Keratinocyte (primary cell): ENCODE measurements at regions not wholly inside any gene's neighbourhood (a gene's known extent, or its start where the extent isn't known, plus 50 kb on each side); places are given as distances from the start of the nearest gene placed in this dataset.

Experiments
- DNase-seq: peaks from one replicate; pipeline ENCODE4 v3.0.0-alpha.2; 2011; ENCODE audit warnings: low read depth, missing footprints, low spot score
- FAIRE-seq: peaks from 2 replicates; lab custom pipeline; 2011; peaks lifted over from hg19 to GRCh38; lab: Jason Lieb, UNC
- H2AFZ ChIP-seq: 2 replicates; pipeline ENCODE4 v1.6.0; 2012; ENCODE audit warnings: low read length, control low read depth, inconsistent platforms; ENCODE audit not compliant: control insufficient read depth
- H3K27ac ChIP-seq: 2 replicates; pipeline ENCODE4 v1.5.1; 2011; ENCODE audit warnings: low read length; ENCODE audit not compliant: control insufficient read depth, insufficient read depth
- H3K27me3 ChIP-seq: 3 replicates; pipeline ENCODE4 v1.6.0; 2011; ENCODE audit warnings: low read length; ENCODE audit not compliant: control insufficient read depth, insufficient read depth; ENCODE audit errors: extremely low read depth
- H3K36me3 ChIP-seq, 2 experiments: 2 replicates in 1 of 2; 3 replicates in 1 of 2; pipeline ENCODE4 v1.5.1; 2011; ENCODE audit warnings: low read length in 2 of 2, mild to moderate bottlenecking in 1 of 2; ENCODE audit not compliant: control insufficient read depth in 2 of 2, insufficient read depth in 2 of 2; ENCODE audit errors: extremely low read depth in 1 of 2
- H3K4me1 ChIP-seq: 3 replicates; pipeline ENCODE4 v1.5.1; 2011; ENCODE audit warnings: low read length; ENCODE audit not compliant: control insufficient read depth, insufficient read depth; ENCODE audit errors: extremely low read depth
- H3K4me2 ChIP-seq: 3 replicates; pipeline ENCODE4 v1.6.0; 2011; ENCODE audit warnings: low read depth, low read length; ENCODE audit not compliant: control insufficient read depth, insufficient read depth; ENCODE audit errors: extremely low read depth
- H3K4me3 ChIP-seq, 3 experiments: fragments of 200-600 bp in 1 of 3; sonication (generic) in 1 of 3; 2 replicates in 2 of 3; 3 replicates in 1 of 3; pipeline ENCODE4 v1.5.1; 2011 to 2016; ENCODE audit warnings: low read length in 3 of 3, mild to moderate bottlenecking in 3 of 3, control low read depth in 2 of 3, inconsistent platforms in 1 of 3, low read depth in 1 of 3, mixed read lengths in 1 of 3, mixed run types in 1 of 3, moderate library complexity in 1 of 3; ENCODE audit not compliant: control insufficient read depth in 2 of 3, insufficient read depth in 2 of 3; ENCODE audit errors: extremely low read depth in 1 of 3
- H3K79me2 ChIP-seq: 2 replicates; pipeline ENCODE4 v1.6.0; 2012; ENCODE audit warnings: low read length; ENCODE audit not compliant: control insufficient read depth, insufficient read depth
- H3K9ac ChIP-seq: 3 replicates; pipeline ENCODE4 v1.6.0; 2011; ENCODE audit warnings: low read length; ENCODE audit not compliant: control insufficient read depth, insufficient read depth; ENCODE audit errors: extremely low read depth
- H3K9me1 ChIP-seq: 3 replicates; pipeline ENCODE4 v1.6.0; 2011; ENCODE audit warnings: low read length; ENCODE audit not compliant: control insufficient read depth, insufficient read depth; ENCODE audit errors: extremely low read depth
- H3K9me3 ChIP-seq: 2 replicates; pipeline ENCODE4 v1.5.1; 2012; ENCODE audit warnings: low read depth, low read length; ENCODE audit not compliant: control insufficient read depth
- H4K20me1 ChIP-seq: 3 replicates; pipeline ENCODE4 v1.6.0; 2011; ENCODE audit warnings: low read length; ENCODE audit not compliant: control insufficient read depth, insufficient read depth; ENCODE audit errors: extremely low read depth
- CTCF ChIP-seq, 3 experiments: IDR thresholded peaks in 1 of 3; conservative IDR thresholded peaks in 1 of 3; optimal IDR thresholded peaks in 1 of 3; 2 replicates in 2 of 3; 3 replicates in 1 of 3; pipeline versions ENCODE3 to v1.5.1; 2011; ENCODE audit warnings: low read length in 3 of 3, mild to moderate bottlenecking in 3 of 3, moderate library complexity in 2 of 3, control low read depth in 1 of 3, inconsistent platforms in 1 of 3; ENCODE audit not compliant: insufficient read depth in 2 of 3; ENCODE audit errors: extremely low read depth in 1 of 3
- EZH2 ChIP-seq: IDR thresholded peaks from one replicate; pipeline ENCODE4 v1.6.1; 2012; ENCODE audit warnings: inconsistent platforms, mild to moderate bottlenecking, low read length, moderate library complexity
- dilution Hi-C: fragments of 300-500 bp; cut with MboI; formaldehyde crosslinking; loops from one replicate; pipeline ENCODE4 v1.7.0; 2020; ENCODE audit warnings: low sequenced_read_pairs; ENCODE audit not compliant: extremely low pct_ligation_motif_present

- no peak for TF ChIP-seq CTCF (optimal IDR thresholded peaks at IDR 0.05 in 1 of 3, IDR thresholded peaks at IDR 0.05 in 1 of 3, conservative IDR thresholded peaks at IDR 0.05 in 1 of 3; ENCODE audit: extremely low read depth in 1 of 3, insufficient read depth in 2 of 3, low read length in 3 of 3)
- TF ChIP-seq EZH2: no peak
- dilution Hi-C loops: no loop called here
Measured at GRCh38 chr2:118425191-118425590, 336.9 kb downstream of the INSIG2 start.

GRCh38 chr2:118423776-118424175, 335.5 kb downstream of the INSIG2 start:
- no peaks in the 10 kb centered on the region for H3K9me1 ChIP-seq
- H3K4me3 ChIP-seq: no peak overlapping the region
- DNase-seq: no peak
- H4K20me1 ChIP-seq: no peaks in the 10 kb centered on the region
- H3K4me1 ChIP-seq: no peaks in the 10 kb centered on the region
- TF ChIP-seq CTCF (optimal IDR thresholded peaks at IDR 0.05 in 1 of 3, IDR thresholded peaks at IDR 0.05 in 1 of 3, conservative IDR thresholded peaks at IDR 0.05 in 1 of 3; ENCODE audit: extremely low read depth in 1 of 3, insufficient read depth in 2 of 3, low read length in 3 of 3): no peak
- TF ChIP-seq EZH2: no peak
- no peaks in the 10 kb centered on the region for H3K27me3 ChIP-seq
- H2AFZ ChIP-seq: no peak overlapping the region
- no peaks in the 10 kb centered on the region for H3K9me3 ChIP-seq
- no peaks in the 10 kb centered on the region for H3K79me2 ChIP-seq
- no peak for FAIRE-seq
- no peak overlapping the region for H3K9ac ChIP-seq
- dilution Hi-C loops: no loop called here
- no peaks in the 10 kb centered on the region for H3K36me3 ChIP-seq
- H3K4me2 ChIP-seq: no peak overlapping the region
- H3K27ac ChIP-seq: no peak overlapping the region

More at GRCh38 chr2:118425191-118425590, 336.9 kb downstream of the INSIG2 start:
- no peak for DNase-seq
- Histone ChIP-seq H3K4me2 (no peak overlapping the region), H3K79me2 (no peaks in the 10 kb centered on the region), H3K4me1 (peaks cover 4% of the 10 kb centered on the region), H3K36me3 (no peaks in the 10 kb centered on the region), H3K9me3 (no peaks in the 10 kb centered on the region), H3K27ac (no peak overlapping the region), H4K20me1 (no peaks in the 10 kb centered on the region), H3K4me3 (no peak overlapping the region), H2AFZ (no peak overlapping the region), H3K9ac (no peak overlapping the region), H3K27me3 (no peaks in the 10 kb centered on the region), H3K9me1 (no peaks in the 10 kb centered on the region)
- FAIRE-seq: no peak
